Liver (tissue), 8 donors: ENCODE measurements at regions not wholly inside any gene's neighbourhood (a gene's known extent, or its start where the extent isn't known, plus 50 kb on each side); places are given as distances from the start of the nearest gene placed in this dataset.

ENCODE experiments used
- DNase-seq: peaks from one replicate; pipeline ENCODE4 v3.0.0-alpha.2; 2017; ENCODE audit warnings: low spot score
- H3K27ac ChIP-seq, 2 donors: one replicate each; pipeline ENCODE4 v1.7.0; 2013; ENCODE audit warnings: inconsistent platforms in 2 of 2, low read length in 2 of 2, control low read depth in 1 of 2, low read depth in 1 of 2, mild to moderate bottlenecking in 1 of 2
- H3K27me3 ChIP-seq, 4 donors: one replicate each; pipeline versions ENCODE4 v1.6.1 to v1.7.0; 2013; ENCODE audit warnings: low read length in 3 of 4, inconsistent platforms in 1 of 4, mild to moderate bottlenecking in 1 of 4, moderate library complexity in 1 of 4; ENCODE audit not compliant: control insufficient read depth in 4 of 4, insufficient read depth in 4 of 4
- H3K36me3 ChIP-seq, 4 donors: one replicate each; pipeline versions ENCODE4 v1.6.1 to v1.7.0; 2013; ENCODE audit warnings: low read length in 3 of 4, mild to moderate bottlenecking in 3 of 4, low read depth in 1 of 4, moderate library complexity in 1 of 4; ENCODE audit not compliant: control insufficient read depth in 4 of 4, insufficient read depth in 3 of 4
- H3K4me1 ChIP-seq, 4 donors: one replicate each; pipeline versions ENCODE4 v1.6.1 to v1.7.0; 2013; ENCODE audit warnings: low read length in 3 of 4, mild to moderate bottlenecking in 3 of 4, moderate library complexity in 1 of 4; ENCODE audit not compliant: control insufficient read depth in 4 of 4, insufficient read depth in 4 of 4
- H3K4me3 ChIP-seq, 3 donors: one replicate each; pipeline versions ENCODE4 v1.6.1 to v1.7.0; 2013; ENCODE audit warnings: low read length in 3 of 3, control low read depth in 1 of 3, low read depth in 1 of 3, mild to moderate bottlenecking in 1 of 3
- H3K9ac ChIP-seq, 2 donors: one replicate each; pipeline ENCODE4 v1.7.0; 2013; ENCODE audit warnings: low read length in 2 of 2, mild to moderate bottlenecking in 2 of 2, moderate library complexity in 2 of 2, control low read depth in 1 of 2, low read depth in 1 of 2
- H3K9me3 ChIP-seq, 4 donors: one replicate each; pipeline versions ENCODE4 v1.6.1 to v1.7.0; 2013; ENCODE audit warnings: low read length in 3 of 4; ENCODE audit not compliant: control insufficient read depth in 4 of 4
- EGR1 ChIP-seq, 2 donors: IDR thresholded peaks; 2 replicates each; pipeline ENCODE4 v1.6.1; 2016 to 2018; ENCODE audit warnings: antibody characterized with exemption in 2 of 2, low read depth in 2 of 2
- FOXA1 ChIP-seq: IDR thresholded peaks from 2 replicates; pipeline ENCODE4 v1.6.1; 2016; ENCODE audit warnings: antibody characterized with exemption
- FOXA2 ChIP-seq: IDR thresholded peaks from 2 replicates; pipeline ENCODE4 v1.6.1; 2016; ENCODE audit warnings: antibody characterized with exemption
- GABPA ChIP-seq, 2 donors: IDR thresholded peaks in 1 of 2; conservative IDR thresholded peaks in 1 of 2; 2 replicates each; pipeline ENCODE4 v1.6.1; 2016; ENCODE audit warnings: antibody characterized with exemption in 2 of 2, mild to moderate bottlenecking in 1 of 2, moderate library complexity in 1 of 2
- HNF4A ChIP-seq, 2 donors: conservative IDR thresholded peaks; 2 replicates each; pipeline ENCODE4 v1.6.1; 2016; ENCODE audit warnings: antibody characterized with exemption in 2 of 2, mild to moderate bottlenecking in 2 of 2
- HNF4G ChIP-seq: IDR thresholded peaks from 2 replicates; pipeline ENCODE4 v1.6.1; 2016; ENCODE audit warnings: antibody characterized with exemption
- JUND ChIP-seq, 2 donors: IDR thresholded peaks; 2 replicates each; pipeline ENCODE4 v1.6.1; 2016; ENCODE audit warnings: antibody characterized with exemption in 2 of 2
- NR2F2 ChIP-seq: IDR thresholded peaks from 2 replicates; pipeline ENCODE4 v1.6.1; 2016; ENCODE audit warnings: antibody characterized with exemption
- RAD21 ChIP-seq, 2 donors: IDR thresholded peaks; 2 replicates each; pipeline ENCODE4 v1.6.1; 2016; ENCODE audit warnings: antibody characterized with exemption in 2 of 2, mild to moderate bottlenecking in 2 of 2
- REST ChIP-seq: IDR thresholded peaks from 2 replicates; pipeline ENCODE4 v1.6.1; 2016; ENCODE audit warnings: antibody characterized with exemption, mild to moderate bottlenecking
- RXRA ChIP-seq, 2 donors: IDR thresholded peaks; 2 replicates each; pipeline ENCODE4 v1.6.1; 2017 to 2018; ENCODE audit warnings: antibody characterized with exemption in 2 of 2, mild to moderate bottlenecking in 1 of 2
- SP1 ChIP-seq: IDR thresholded peaks from 2 replicates; pipeline ENCODE4 v1.6.1; 2018; ENCODE audit warnings: antibody characterized with exemption, mild to moderate bottlenecking
- TAF1 ChIP-seq: conservative IDR thresholded peaks from 2 replicates; pipeline ENCODE4 v1.6.1; 2016; ENCODE audit warnings: antibody characterized with exemption, mild to moderate bottlenecking
- YY1 ChIP-seq: IDR thresholded peaks from 2 replicates; pipeline ENCODE4 v1.6.1; 2016; ENCODE audit warnings: antibody characterized with exemption, mild to moderate bottlenecking
- ZBTB33 ChIP-seq: IDR thresholded peaks from 2 replicates; pipeline ENCODE4 v1.6.1; 2016; ENCODE audit warnings: antibody characterized with exemption
- WGBS: extraction: QIAGEN DNeasy Blood & Tissue Kit; methylation state at CpG from one replicate; pipeline ENCODE4 v1.1.7; 2013; 5-methylcytosine and 5-hydroxymethylcytosine counted together
- TF ChIP-seq, protein P1 (sequence below): IDR thresholded peaks from 2 replicates; pipeline ENCODE4 v1.6.1; 2016; ENCODE audit warnings: antibody characterized with exemption
- TF ChIP-seq, protein P2 (sequence below): IDR thresholded peaks from 2 replicates; pipeline ENCODE4 v1.6.1; 2016; ENCODE audit warnings: antibody characterized with exemption
- TF ChIP-seq, protein P3 (sequence below): fragments of 150-350 bp; IDR thresholded peaks from 2 replicates; pipeline ENCODE4 v1.5.1; 2017; ENCODE audit warnings: improper control_type of control experiment, low read depth, low read length; ENCODE audit not compliant: missing input control
- donor health status: healthy.
- donor health status: healthy.
- donor health status: healthy.
- donor health status: healthy.
- donor health status: healthy.

GRCh38 chr5:22938362-22938761 lies 85.2 kb upstream of the CDH12 start:
- no peaks in the 10 kb centered on the region for H3K4me1 ChIP-seq
- H3K27me3 ChIP-seq: no peaks in the 10 kb centered on the region
- H3K9ac ChIP-seq: no peak overlapping the region
- no peaks in the 10 kb centered on the region for H3K9me3 ChIP-seq
- 85% methylated on average over 4 of the region's 4 CpGs for WGBS
- H3K36me3 ChIP-seq: no peaks in the 10 kb centered on the region
- H3K4me3 ChIP-seq: no peak overlapping the region
- no peak overlapping the region for H3K27ac ChIP-seq
- no peak for DNase-seq
- TF ChIP-seq NR2F2: no peak
- no peak for TF ChIP-seq JUND (IDR thresholded peaks at IDR 0.05)
- TF ChIP-seq REST: no peak
- no peak for TF ChIP-seq GABPA (IDR thresholded peaks at IDR 0.05 in 1 of 2, conservative IDR thresholded peaks at IDR 0.05 in 1 of 2)
- TF ChIP-seq HNF4A (conservative IDR thresholded peaks at IDR 0.05): no peak
- no peak for TF ChIP-seq TAF1
- no peak for TF ChIP-seq EGR1 (IDR thresholded peaks at IDR 0.05; ENCODE audit: low read depth in 2 of 2)
- TF ChIP-seq FOXA1: no peak
- TF ChIP-seq SP1: no peak
- no peak for TF ChIP-seq HNF4G
- no peak for TF ChIP-seq RAD21 (IDR thresholded peaks at IDR 0.05)
- TF ChIP-seq RXRA (IDR thresholded peaks at IDR 0.05): no peak
- TF ChIP-seq ZBTB33: no peak
- TF ChIP-seq, protein P1, sequence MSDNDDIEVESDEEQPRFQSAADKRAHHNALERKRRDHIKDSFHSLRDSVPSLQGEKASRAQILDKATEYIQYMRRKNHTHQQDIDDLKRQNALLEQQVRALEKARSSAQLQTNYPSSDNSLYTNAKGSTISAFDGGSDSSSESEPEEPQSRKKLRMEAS: no peak
- TF ChIP-seq, protein P2, sequence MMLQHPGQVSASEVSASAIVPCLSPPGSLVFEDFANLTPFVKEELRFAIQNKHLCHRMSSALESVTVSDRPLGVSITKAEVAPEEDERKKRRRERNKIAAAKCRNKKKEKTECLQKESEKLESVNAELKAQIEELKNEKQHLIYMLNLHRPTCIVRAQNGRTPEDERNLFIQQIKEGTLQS: no peak
- TF ChIP-seq FOXA2: no peak
- TF ChIP-seq YY1: no peak
- TF ChIP-seq, protein P3, sequence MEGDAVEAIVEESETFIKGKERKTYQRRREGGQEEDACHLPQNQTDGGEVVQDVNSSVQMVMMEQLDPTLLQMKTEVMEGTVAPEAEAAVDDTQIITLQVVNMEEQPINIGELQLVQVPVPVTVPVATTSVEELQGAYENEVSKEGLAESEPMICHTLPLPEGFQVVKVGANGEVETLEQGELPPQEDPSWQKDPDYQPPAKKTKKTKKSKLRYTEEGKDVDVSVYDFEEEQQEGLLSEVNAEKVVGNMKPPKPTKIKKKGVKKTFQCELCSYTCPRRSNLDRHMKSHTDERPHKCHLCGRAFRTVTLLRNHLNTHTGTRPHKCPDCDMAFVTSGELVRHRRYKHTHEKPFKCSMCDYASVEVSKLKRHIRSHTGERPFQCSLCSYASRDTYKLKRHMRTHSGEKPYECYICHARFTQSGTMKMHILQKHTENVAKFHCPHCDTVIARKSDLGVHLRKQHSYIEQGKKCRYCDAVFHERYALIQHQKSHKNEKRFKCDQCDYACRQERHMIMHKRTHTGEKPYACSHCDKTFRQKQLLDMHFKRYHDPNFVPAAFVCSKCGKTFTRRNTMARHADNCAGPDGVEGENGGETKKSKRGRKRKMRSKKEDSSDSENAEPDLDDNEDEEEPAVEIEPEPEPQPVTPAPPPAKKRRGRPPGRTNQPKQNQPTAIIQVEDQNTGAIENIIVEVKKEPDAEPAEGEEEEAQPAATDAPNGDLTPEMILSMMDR: no peak
